Endothelial cell of umbilical vein (primary cell): ENCODE measurements at regions not wholly inside any gene's neighbourhood (a gene's known extent, or its start where the extent isn't known, plus 50 kb on each side); places are given as distances from the start of the nearest gene placed in this dataset.

Source experiments
- BruUV-seq: library from RNA; stranded (reverse); fragments of 400-500 nt; replicated peaks from 2 replicates; lab custom pipeline; 2021; lab: Mats Ljungman, UMichigan
- CTCF ChIA-PET: fragments of 300-600, 350-600 bp; sonication (Branson Sonifier 250); formaldehyde crosslinking; loops from one replicate; lab custom pipeline; 2021; ENCODE audit warnings: antibody characterized with exemption, inconsistent platforms; lab: Charles Lee
- POLR2A ChIA-PET: fragments of 300-600, 350-600 bp; sonication (Branson Sonifier 250); formaldehyde crosslinking; loops from one replicate; lab custom pipeline; 2021; ENCODE audit warnings: antibody characterized with exemption, inconsistent platforms; lab: Charles Lee
- DNase-seq: peaks from one replicate; pipeline ENCODE4 v3.0.0-alpha.2; 2011; ENCODE audit warnings: low read depth, low spot score
- FAIRE-seq: peaks from 2 replicates; lab custom pipeline; 2011; peaks lifted over from hg19 to GRCh38; lab: Jason Lieb, UNC
- H2AFZ ChIP-seq: 2 replicates; pipeline ENCODE4 v1.6.0; 2012; ENCODE audit warnings: low read depth, low read length, control low read depth, inconsistent platforms
- H3K27ac ChIP-seq: 2 replicates; pipeline ENCODE4 v1.5.1; 2011; ENCODE audit warnings: low read depth, mild to moderate bottlenecking, control low read depth, low read length, moderate library complexity; ENCODE audit not compliant: insufficient read depth
- H3K27me3 ChIP-seq, 2 experiments: 2 replicates each; pipeline versions ENCODE4 v1.6.0 to v1.6.1; 2011; ENCODE audit warnings: low read length in 2 of 2, mixed read lengths in 1 of 2; ENCODE audit not compliant: control insufficient read depth in 2 of 2, insufficient read depth in 2 of 2
- H3K36me3 ChIP-seq, 2 experiments: 2 replicates in 1 of 2; 3 replicates in 1 of 2; pipeline ENCODE4 v1.5.1; 2011; ENCODE audit warnings: low read length in 2 of 2, mild to moderate bottlenecking in 1 of 2, moderate library complexity in 1 of 2; ENCODE audit not compliant: control insufficient read depth in 2 of 2, insufficient read depth in 2 of 2; ENCODE audit errors: extremely low read depth in 1 of 2
- H3K4me1 ChIP-seq: 3 replicates; pipeline ENCODE4 v1.5.1; 2011; ENCODE audit warnings: mild to moderate bottlenecking, low read length; ENCODE audit not compliant: control insufficient read depth, insufficient read depth; ENCODE audit errors: extremely low read depth
- H3K4me2 ChIP-seq: 2 replicates; pipeline ENCODE4 v1.6.1; 2011; ENCODE audit warnings: low read length, control low read depth, mixed read lengths; ENCODE audit not compliant: insufficient read depth
- H3K4me3 ChIP-seq, 3 experiments: fragments of 200-600 bp in 1 of 3; sonication (generic), shearing (Covaris generic) in 1 of 3; replicated peaks in 1 of 3; 2 replicates each; pipeline ENCODE4 v1.5.1; 2011 to 2016; ENCODE audit warnings: control low read depth in 3 of 3, low read length in 3 of 3, mild to moderate bottlenecking in 2 of 3, inconsistent platforms in 1 of 3, low read depth in 1 of 3, moderate library complexity in 1 of 3; ENCODE audit not compliant: insufficient read depth in 1 of 3
- H3K79me2 ChIP-seq: 2 replicates; pipeline ENCODE4 v1.6.0; 2012; ENCODE audit warnings: low read length, inconsistent platforms; ENCODE audit not compliant: control insufficient read depth, insufficient read depth
- H3K9ac ChIP-seq: replicated peaks from 2 replicates; pipeline ENCODE3; 2011; ENCODE audit warnings: low read length, control low read depth; ENCODE audit not compliant: insufficient read depth; ENCODE audit errors: extremely low read depth
- H3K9me1 ChIP-seq: replicated peaks from 3 replicates; pipeline ENCODE4 v1.6.0; 2011; ENCODE audit warnings: mild to moderate bottlenecking, low read length; ENCODE audit not compliant: control insufficient read depth, insufficient read depth; ENCODE audit errors: extremely low read depth
- H3K9me3 ChIP-seq: replicated peaks from 2 replicates; pipeline ENCODE4 v1.5.1; 2012; ENCODE audit warnings: low read length, inconsistent platforms; ENCODE audit not compliant: control insufficient read depth, insufficient read depth
- H4K20me1 ChIP-seq: replicated peaks from 2 replicates; pipeline ENCODE3; 2011; ENCODE audit warnings: mild to moderate bottlenecking, low read length; ENCODE audit not compliant: control insufficient read depth, insufficient read depth; ENCODE audit errors: extremely low read depth
- CTCF ChIP-seq, 2 donors: IDR thresholded peaks; 1 replicate in 1 of 2; 2 replicates in 1 of 2; pipeline ENCODE4 v1.5.1; 2011; ENCODE audit warnings: low read length in 2 of 2, mild to moderate bottlenecking in 2 of 2, moderate library complexity in 2 of 2, control low read depth in 1 of 2, inconsistent platforms in 1 of 2, low read depth in 1 of 2; ENCODE audit not compliant: insufficient read depth in 1 of 2; ENCODE audit errors: extremely low read depth in 1 of 2
- FOS ChIP-seq: IDR thresholded peaks from 2 replicates; pipeline ENCODE4 v1.6.1; 2011; ENCODE audit warnings: mild to moderate bottlenecking, low read length, moderate library complexity, borderline replicate concordance; ENCODE audit not compliant: insufficient read depth
- GATA2 ChIP-seq: IDR thresholded peaks from 2 replicates; pipeline ENCODE4 v1.7.0; 2011; ENCODE audit warnings: low read depth, mild to moderate bottlenecking, moderate library complexity, mixed read lengths, low read length; ENCODE audit not compliant: insufficient read length, insufficient read depth
- JUN ChIP-seq: IDR thresholded peaks from 2 replicates; pipeline ENCODE4 v1.6.1; 2011; ENCODE audit warnings: borderline replicate concordance, low read depth; ENCODE audit not compliant: insufficient read length, insufficient read depth
- POLR2AphosphoS5 ChIP-seq: IDR thresholded peaks from 2 replicates; pipeline ENCODE4 v1.6.1; 2012; ENCODE audit warnings: low read depth, mild to moderate bottlenecking, control low read depth, low read length, moderate library complexity; ENCODE audit not compliant: insufficient read depth
- dilution Hi-C: fragments of 300-500 bp; cut with MboI; formaldehyde crosslinking; loops from one replicate; pipeline ENCODE4 v1.15.0; 2019; ENCODE audit warnings: low sequenced_read_pairs; ENCODE audit not compliant: extremely low pct_ligation_motif_present
- intact Hi-C: fragments of 100-400 bp; cut with micrococcal nuclease; formaldehyde crosslinking; loops from one replicate; pipeline ENCODE4 v1.10.0; 2022

GRCh38 chr5:54702470-54702869, 184.9 kb downstream of the SNX18 start:
- H4K20me1 ChIP-seq = no peaks in the 10 kb centered on the region
- ChIA-PET CTCF (interaction anchor here (1.0 to 1.7 kb wide), 4 partner anchors 17 to 165 kb away, joined by 4 to 11 read pairs (median 6); no protein-coding TSS in a partner anchor), POLR2A (no interaction called here)
- intact Hi-C loops = loop anchor here (2.0 to 5.0 kb wide), 3 partner anchors 140 to 184 kb away; no protein-coding TSS in a partner anchor
- dilution Hi-C loops = no loop called here
- H3K27ac ChIP-seq = no peak overlapping the region
- no peak overlapping the region for H3K9ac ChIP-seq
- peaks cover 18% of the 10 kb centered on the region for H3K4me1 ChIP-seq
- H3K36me3 ChIP-seq = no peaks in the 10 kb centered on the region
- H3K79me2 ChIP-seq = no peaks in the 10 kb centered on the region
- peak; percentile 66 for FAIRE-seq
- no peaks in the 10 kb centered on the region for H3K9me1 ChIP-seq
- peak; percentile 61 for DNase-seq
- H2AFZ ChIP-seq = no peak overlapping the region
- no peak overlapping the region for H3K4me3 ChIP-seq
- H3K27me3 ChIP-seq = no peaks in the 10 kb centered on the region
- TF ChIP-seq FOS = no peak
- peak; percentile 37 for TF ChIP-seq GATA2
- TF ChIP-seq POLR2AphosphoS5 = no peak
- TF ChIP-seq JUN = peak; percentile 24
- no peak for TF ChIP-seq CTCF (IDR thresholded peaks at IDR 0.05; ENCODE audit: extremely low read depth in 1 of 2, insufficient read depth in 1 of 2, low read depth in 1 of 2, low read length in 2 of 2)
- H3K4me2 ChIP-seq = peak overlapping the region; percentile 39
- no peaks in the 10 kb centered on the region for H3K9me3 ChIP-seq
- BruUV-seq = no TSS peak
